ENCODE measurements at regions not wholly inside any gene's neighbourhood (a gene's known extent, or its start where the extent isn't known, plus 50 kb on each side); places are given as distances from the start of the nearest gene placed in this dataset.

- DNase-seq (ENCODE audit: low read depth) = no peak
- H3K4me3 ChIP-seq (ENCODE audit: low read depth, low read length) = no peak overlapping the region
- no peak for TF ChIP-seq CTCF (IDR thresholded peaks at IDR 0.05; ENCODE audit: control insufficient read depth, extremely low read depth, insufficient read depth)
Measured at GRCh38 chr16:73214825-73215677, 167.1 kb upstream of the ZFHX3 start.

- no peak overlapping the region for H3K4me3 ChIP-seq (ENCODE audit: low read depth, low read length)
- peak; percentile 49 for DNase-seq (ENCODE audit: low read depth)
- TF ChIP-seq CTCF (IDR thresholded peaks at IDR 0.05; ENCODE audit: control insufficient read depth, extremely low read depth, insufficient read depth) = 0 out of 2 replicates have a peak, but pooled peaks have one; percentile 21
Measured at GRCh38 chr16:73213732-73214455, 166.0 kb upstream of the ZFHX3 start.

- no peak for DNase-seq (ENCODE audit: low read depth)
- no peak overlapping the region for H3K4me3 ChIP-seq (ENCODE audit: low read depth, low read length)
- TF ChIP-seq CTCF (IDR thresholded peaks at IDR 0.05; ENCODE audit: control insufficient read depth, extremely low read depth, insufficient read depth) = no peak
Measured at GRCh38 chr16:73212431-73212830, 164.5 kb upstream of the ZFHX3 start.

GRCh38 chr16:73210686-73211085 is 162.8 kb upstream of the ZFHX3 start:
- DNase-seq (ENCODE audit: low read depth) = no peak
- no peak overlapping the region for H3K4me3 ChIP-seq (ENCODE audit: low read depth, low read length)
- no peak for TF ChIP-seq CTCF (IDR thresholded peaks at IDR 0.05; ENCODE audit: control insufficient read depth, extremely low read depth, insufficient read depth)

- H3K4me3 ChIP-seq (ENCODE audit: low read depth, low read length) = no peak overlapping the region
- TF ChIP-seq CTCF (IDR thresholded peaks at IDR 0.05; ENCODE audit: control insufficient read depth, extremely low read depth, insufficient read depth) = no peak
- no peak for DNase-seq (ENCODE audit: low read depth)
Measured at GRCh38 chr16:73210084-73210483, 162.2 kb upstream of the ZFHX3 start.

- no peak for TF ChIP-seq CTCF (IDR thresholded peaks at IDR 0.05; ENCODE audit: control insufficient read depth, extremely low read depth, insufficient read depth)
- no peak for DNase-seq (ENCODE audit: low read depth)
Measured at GRCh38 chr16:73209190-73209589, 161.3 kb upstream of the ZFHX3 start.

More at GRCh38 chr16:73209190-73209589, 161.3 kb upstream of the ZFHX3 start:
- no peak overlapping the region for H3K4me3 ChIP-seq (ENCODE audit: low read depth, low read length)
